DOHH2 (cell line): ENCODE measurements at regions not wholly inside any gene's neighbourhood (a gene's known extent, or its start where the extent isn't known, plus 50 kb on each side); places are given as distances from the start of the nearest gene placed in this dataset.

Experiments used
- H3F3A ChIP-seq: fragments of 200-600 bp; sonication (generic), shearing (Covaris generic); 2 replicates; pipeline ENCODE4 v1.6.0; 2016; ENCODE audit warnings: antibody characterized with exemption, mild to moderate bottlenecking; ENCODE audit not compliant: control insufficient read depth, insufficient read depth
- H3K27ac ChIP-seq: fragments of 200-600 bp; sonication (generic); 2 replicates; pipeline ENCODE4 v1.5.1; 2014; ENCODE audit warnings: low read depth, mild to moderate bottlenecking, low read length, moderate library complexity
- H3K27me3 ChIP-seq: fragments of 200-600 bp; sonication (generic); 2 replicates; pipeline ENCODE4 v1.6.1; 2014; ENCODE audit warnings: mild to moderate bottlenecking, low read length, mixed read lengths; ENCODE audit not compliant: control insufficient read depth
- H3K36me3 ChIP-seq: fragments of 200-600 bp; sonication (generic); 2 replicates; pipeline ENCODE4 v1.6.1; 2014; ENCODE audit warnings: mild to moderate bottlenecking, low read length, moderate library complexity, mixed read lengths; ENCODE audit not compliant: control insufficient read depth
- H3K4me1 ChIP-seq: fragments of 200-600 bp; sonication (generic); 2 replicates; pipeline ENCODE4 v1.6.1; 2014; ENCODE audit warnings: mild to moderate bottlenecking, low read length, mixed read lengths; ENCODE audit not compliant: control insufficient read depth
- H3K4me2 ChIP-seq: fragments of 200-600 bp; sonication (generic); 2 replicates; pipeline ENCODE4 v1.6.0; 2014; ENCODE audit warnings: mild to moderate bottlenecking, low read length, moderate library complexity
- H3K4me3 ChIP-seq: fragments of 200-600 bp; sonication (generic); 2 replicates; pipeline ENCODE4 v1.5.1; 2014; ENCODE audit warnings: mild to moderate bottlenecking, low read length, mixed read lengths
- H3K79me2 ChIP-seq: fragments of 200-600 bp; sonication (generic); 2 replicates; pipeline ENCODE4 v1.6.1; 2014; ENCODE audit warnings: mild to moderate bottlenecking, low read length, mixed read lengths; ENCODE audit not compliant: control insufficient read depth
- H3K9me2 ChIP-seq: fragments of 200-600 bp; sonication (generic); replicated peaks from 2 replicates; pipeline ENCODE4 v1.6.1; 2014; ENCODE audit warnings: mild to moderate bottlenecking, low read length, mixed read lengths; ENCODE audit not compliant: control insufficient read depth
- H3K9me3 ChIP-seq: fragments of 200-600 bp; sonication (generic); 2 replicates; pipeline ENCODE4 v1.6.1; 2014; ENCODE audit warnings: antibody characterized with exemption, low read length, mixed read lengths; ENCODE audit not compliant: control insufficient read depth, insufficient read depth
- H4K20me1 ChIP-seq: fragments of 200-600 bp; sonication (generic); 2 replicates; pipeline ENCODE4 v1.6.0; 2014; ENCODE audit warnings: low read depth, mild to moderate bottlenecking, antibody characterized with exemption, low read length, moderate library complexity; ENCODE audit not compliant: control insufficient read depth, insufficient read depth
- EZH2phosphoT487 ChIP-seq: fragments of 200-600 bp; sonication (generic); IDR thresholded peaks from 2 replicates; pipeline ENCODE4 v1.6.1; 2017; ENCODE audit warnings: borderline replicate concordance, mild to moderate bottlenecking, antibody characterized with exemption, low read length, moderate library complexity, mixed read lengths
- TF ChIP-seq, protein P1 (sequence below): fragments of 200-600 bp; sonication (generic); IDR thresholded peaks from one replicate; pipeline ENCODE4 v1.5.1; 2014; ENCODE audit warnings: antibody characterized with exemption, mild to moderate bottlenecking, low read depth, low read length; ENCODE audit not compliant: poor library complexity, severe bottlenecking

DNA sequence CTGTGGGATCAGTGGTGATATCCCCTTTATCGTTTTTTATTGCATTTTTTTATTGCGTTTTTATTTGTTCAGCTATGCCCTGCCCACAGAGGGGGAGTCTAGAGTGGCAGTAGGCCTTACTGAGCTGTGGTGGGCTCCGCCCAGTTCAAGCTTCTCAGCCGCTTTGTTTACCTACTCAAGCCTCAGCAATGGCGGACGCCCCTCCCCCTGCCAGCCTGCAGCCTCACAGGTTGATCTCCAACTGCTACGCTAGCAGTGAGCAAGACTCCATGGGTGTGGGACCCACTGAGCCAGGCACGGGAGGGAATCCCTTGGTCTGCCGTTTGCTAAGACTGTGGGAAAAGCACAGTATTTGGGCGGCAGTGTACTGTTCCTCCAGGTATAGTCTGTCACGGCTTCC lies 500.6 kb upstream of the MCTP2 start:
- H3K9me3 ChIP-seq: no peaks in the 10 kb centered on the region
- no peak overlapping the region for H3K27ac ChIP-seq
- H3K4me2 ChIP-seq: no peak overlapping the region
- H3F3A ChIP-seq: no peaks in the 10 kb centered on the region
- no peak for TF ChIP-seq EZH2phosphoT487
- TF ChIP-seq, protein P1, sequence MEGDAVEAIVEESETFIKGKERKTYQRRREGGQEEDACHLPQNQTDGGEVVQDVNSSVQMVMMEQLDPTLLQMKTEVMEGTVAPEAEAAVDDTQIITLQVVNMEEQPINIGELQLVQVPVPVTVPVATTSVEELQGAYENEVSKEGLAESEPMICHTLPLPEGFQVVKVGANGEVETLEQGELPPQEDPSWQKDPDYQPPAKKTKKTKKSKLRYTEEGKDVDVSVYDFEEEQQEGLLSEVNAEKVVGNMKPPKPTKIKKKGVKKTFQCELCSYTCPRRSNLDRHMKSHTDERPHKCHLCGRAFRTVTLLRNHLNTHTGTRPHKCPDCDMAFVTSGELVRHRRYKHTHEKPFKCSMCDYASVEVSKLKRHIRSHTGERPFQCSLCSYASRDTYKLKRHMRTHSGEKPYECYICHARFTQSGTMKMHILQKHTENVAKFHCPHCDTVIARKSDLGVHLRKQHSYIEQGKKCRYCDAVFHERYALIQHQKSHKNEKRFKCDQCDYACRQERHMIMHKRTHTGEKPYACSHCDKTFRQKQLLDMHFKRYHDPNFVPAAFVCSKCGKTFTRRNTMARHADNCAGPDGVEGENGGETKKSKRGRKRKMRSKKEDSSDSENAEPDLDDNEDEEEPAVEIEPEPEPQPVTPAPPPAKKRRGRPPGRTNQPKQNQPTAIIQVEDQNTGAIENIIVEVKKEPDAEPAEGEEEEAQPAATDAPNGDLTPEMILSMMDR: no peak
- H3K4me3 ChIP-seq: no peak overlapping the region
- H3K36me3 ChIP-seq: no peaks in the 10 kb centered on the region
- no peaks in the 10 kb centered on the region for H3K4me1 ChIP-seq
- H3K79me2 ChIP-seq: no peaks in the 10 kb centered on the region
- no peaks in the 10 kb centered on the region for H3K27me3 ChIP-seq
- no peaks in the 10 kb centered on the region for H4K20me1 ChIP-seq
- no peaks in the 10 kb centered on the region for H3K9me2 ChIP-seq

DNA sequence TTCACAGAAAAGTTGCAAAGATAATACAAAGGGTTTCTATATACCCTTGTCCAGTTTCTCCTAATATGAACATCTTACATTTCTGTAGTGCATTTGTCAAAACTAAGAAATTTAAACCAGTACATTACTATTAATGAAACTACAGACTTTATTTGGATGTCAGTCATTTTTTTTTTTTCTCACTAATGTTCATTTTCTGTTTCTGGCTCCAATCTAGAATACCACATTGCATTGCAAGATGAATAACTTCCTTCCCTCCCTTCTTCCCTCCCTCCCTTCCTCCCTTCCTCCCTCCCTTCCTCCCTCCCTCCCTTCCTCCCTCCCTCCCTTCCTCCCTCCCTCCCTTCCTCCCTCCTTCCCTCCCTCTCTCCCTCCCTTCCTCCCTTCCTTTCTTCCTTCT lies 509.2 kb upstream of the MCTP2 start:
- Histone ChIP-seq H3K4me3 (no peak overlapping the region), H3K27me3 (no peaks in the 10 kb centered on the region), H3K9me2 (no peaks in the 10 kb centered on the region), H3K79me2 (no peaks in the 10 kb centered on the region), H3K4me1 (no peaks in the 10 kb centered on the region), H4K20me1 (no peaks in the 10 kb centered on the region), H3K27ac (no peak overlapping the region), H3F3A (no peaks in the 10 kb centered on the region), H3K9me3 (no peaks in the 10 kb centered on the region), H3K36me3 (no peaks in the 10 kb centered on the region), H3K4me2 (no peak overlapping the region)
- TF ChIP-seq, protein P1: no peak
- no peak for TF ChIP-seq EZH2phosphoT487

DNA sequence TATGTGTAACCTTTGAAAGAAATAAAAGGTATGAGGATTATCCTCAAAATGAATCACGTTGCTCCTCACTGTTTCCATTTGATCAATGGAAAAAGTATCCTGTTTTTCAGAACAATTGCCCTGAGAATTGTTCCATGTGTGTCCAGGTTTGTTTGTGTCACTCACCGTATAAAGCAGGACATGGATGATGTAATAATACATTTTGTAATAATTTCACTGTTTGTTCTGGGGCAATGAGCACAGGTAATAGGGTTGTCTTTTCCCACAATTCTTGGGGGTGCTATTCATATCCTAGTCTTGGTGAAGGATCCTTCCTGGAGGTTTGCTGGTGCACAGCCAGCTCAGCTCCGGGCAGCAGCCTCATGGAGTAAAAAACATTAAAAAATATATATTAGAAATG lies 510.8 kb upstream of the MCTP2 start:
- Histone ChIP-seq H3K79me2 (no peaks in the 10 kb centered on the region), H3K27ac (no peak overlapping the region), H3K9me2 (no peaks in the 10 kb centered on the region), H4K20me1 (no peaks in the 10 kb centered on the region), H3K36me3 (no peaks in the 10 kb centered on the region), H3K4me3 (no peak overlapping the region), H3K9me3 (no peaks in the 10 kb centered on the region), H3K4me2 (no peak overlapping the region), H3K27me3 (no peaks in the 10 kb centered on the region), H3F3A (no peaks in the 10 kb centered on the region), H3K4me1 (no peaks in the 10 kb centered on the region)
- TF ChIP-seq, protein P1: no peak
- no peak for TF ChIP-seq EZH2phosphoT487

DNA sequence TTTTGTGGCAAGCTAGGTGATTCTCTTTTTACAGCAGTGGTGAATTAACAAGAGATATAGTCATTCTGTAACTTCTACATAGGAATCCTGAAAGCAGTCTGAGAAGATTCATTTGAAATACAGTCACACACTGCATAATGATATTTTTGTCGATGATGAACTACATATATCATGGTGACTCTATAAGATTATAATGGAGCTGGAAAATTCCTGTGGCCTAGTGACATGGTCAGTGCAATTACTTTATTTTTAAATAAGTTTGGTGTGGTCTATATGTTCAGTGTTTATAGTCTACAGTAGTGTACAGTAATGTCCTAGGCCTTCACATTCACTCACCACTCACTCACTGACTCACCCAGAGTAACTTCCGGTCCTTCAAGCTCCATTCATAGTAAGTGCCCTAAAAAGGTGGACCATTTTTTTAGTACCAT lies 511.4 kb upstream of the MCTP2 start:
- H3K36me3 ChIP-seq: no peaks in the 10 kb centered on the region
- H3K4me1 ChIP-seq: no peaks in the 10 kb centered on the region
- H3K4me3 ChIP-seq: no peak overlapping the region
- no peaks in the 10 kb centered on the region for H4K20me1 ChIP-seq
- H3F3A ChIP-seq: no peaks in the 10 kb centered on the region
- TF ChIP-seq, protein P1: no peak
- no peak for TF ChIP-seq EZH2phosphoT487
- H3K9me3 ChIP-seq: no peaks in the 10 kb centered on the region
- no peaks in the 10 kb centered on the region for H3K9me2 ChIP-seq
- no peak overlapping the region for H3K27ac ChIP-seq
- no peak overlapping the region for H3K4me2 ChIP-seq
- H3K27me3 ChIP-seq: no peaks in the 10 kb centered on the region
- H3K79me2 ChIP-seq: no peaks in the 10 kb centered on the region
